ENCODE measurements at regions not wholly inside any gene's neighbourhood (a gene's known extent, or its start where the extent isn't known, plus 50 kb on each side); places are given as distances from the start of the nearest gene placed in this dataset.

DNA sequence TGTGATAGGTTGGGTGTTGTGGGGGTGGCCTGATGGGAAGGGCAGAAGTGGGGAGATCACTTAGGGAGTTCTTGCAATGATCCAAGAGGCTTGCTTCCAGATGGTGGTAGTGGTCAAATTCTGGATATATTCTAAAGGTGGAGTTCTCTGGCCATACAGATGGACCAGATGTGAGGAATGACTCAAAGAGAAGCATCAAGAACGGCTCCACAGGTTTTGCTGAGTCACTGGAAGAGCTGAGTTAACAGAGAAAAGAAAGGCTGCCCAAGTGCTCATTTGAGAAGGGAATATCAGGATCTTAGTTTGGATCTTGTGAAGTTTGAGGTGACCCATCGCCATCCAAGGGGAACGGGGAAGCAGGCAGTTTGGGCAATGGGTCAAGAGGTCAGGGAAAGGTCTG lies 192.9 kb upstream of the GALNT2 start:
- DNase-seq (ENCODE audit: extremely low spot score) = no peak
- no peak for TF ChIP-seq EP300 (IDR thresholded peaks at IDR 0.05)
- no peak for TF ChIP-seq CTCF (IDR thresholded peaks at IDR 0.05)
- TF ChIP-seq POLR2AphosphoS5 (IDR thresholded peaks at IDR 0.05) = no peak
- TF ChIP-seq POLR2A (IDR thresholded peaks at IDR 0.05; ENCODE audit: low read depth) = no peak
- Histone ChIP-seq H3K4me3 (no peak overlapping the region), H3K27me3 (no peaks in the 10 kb centered on the region), H3K27ac (replicated peaks in 1 of 4) (no peak overlapping the region), H3K9me3 (no peaks in the 10 kb centered on the region), H3K36me3 (no peaks in the 10 kb centered on the region), H3K4me1 (peaks cover 4 to 54% (median 40%) of the 10 kb centered on the region in 4 donors)
- intact Hi-C loops (cut with DNase I) = no loop called here
- WGBS = 78% methylated on average over 3 of the region's 3 CpGs

- Histone ChIP-seq H3K4me3 (no peak overlapping the region), H3K9me3 (no peaks in the 10 kb centered on the region), H3K27ac (replicated peaks in 1 of 4) (no peak overlapping the region), H3K27me3 (no peaks in the 10 kb centered on the region), H3K36me3 (no peaks in the 10 kb centered on the region), H3K4me1 (peaks cover 7 to 54% (median 40%) of the 10 kb centered on the region in 4 donors)
- WGBS = 79% methylated on average over 2 of the region's 2 CpGs
- no peak for TF ChIP-seq POLR2AphosphoS5 (IDR thresholded peaks at IDR 0.05)
- DNase-seq (ENCODE audit: extremely low spot score) = no peak
- intact Hi-C loops (cut with DNase I) = no loop called here
Observed at GRCh38 chr1:229874609-229875008, 192.4 kb upstream of the GALNT2 start.

- no peaks in the 10 kb centered on the region for H3K27me3 ChIP-seq
Observed at GRCh38 chr1:229875086-229875485, 192.0 kb upstream of the GALNT2 start.

DNA sequence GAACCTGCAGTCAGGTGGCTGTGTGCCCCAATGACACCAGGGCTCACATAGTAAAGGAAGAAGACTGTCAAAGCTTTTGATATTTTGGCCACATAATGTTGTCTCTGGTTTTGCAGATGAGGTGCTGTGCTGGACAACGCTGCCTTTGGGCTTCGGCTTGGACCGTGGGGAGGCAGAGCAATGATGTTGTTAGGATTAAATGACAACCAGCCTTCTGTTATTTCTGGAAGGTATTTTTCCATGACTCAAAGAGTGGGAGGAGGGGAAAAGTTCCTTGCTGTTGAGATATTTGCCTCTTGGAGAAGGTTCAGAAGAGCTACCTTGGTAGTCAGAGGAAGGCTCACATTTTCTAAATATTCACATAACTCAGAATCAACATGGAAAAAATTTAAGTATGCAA lies 187.3 kb upstream of the GALNT2 start:
- no peaks in the 10 kb centered on the region for H3K27me3 ChIP-seq
- H3K4me1 ChIP-seq = peaks cover 13 to 59% (median 42%) of the 10 kb centered on the region in 4 donors
- WGBS = 30% methylated on average over 3 of the region's 3 CpGs
- no peak overlapping the region for H3K4me3 ChIP-seq
- intact Hi-C loops (cut with DNase I) = loop anchor here (10.0 kb wide), 1 partner anchor 185 kb away; the partner anchor contains the start of gene GALNT2
- H3K36me3 ChIP-seq = no peaks in the 10 kb centered on the region
- peak; percentile 24 for TF ChIP-seq EP300 (IDR thresholded peaks at IDR 0.05)
- no peak for TF ChIP-seq CTCF (IDR thresholded peaks at IDR 0.05)
- no peak for TF ChIP-seq POLR2A (IDR thresholded peaks at IDR 0.05; ENCODE audit: low read depth)
- peak; percentile 51 to 65 for TF ChIP-seq POLR2AphosphoS5 (IDR thresholded peaks at IDR 0.05)
- peak overlapping the region; percentile 57 to 76 (median 72) for H3K27ac ChIP-seq (replicated peaks in 1 of 4)
- DNase-seq (ENCODE audit: extremely low spot score) = peak; percentile 70
- no peaks in the 10 kb centered on the region for H3K9me3 ChIP-seq

More at GRCh38 chr1:229875086-229875485, 192.0 kb upstream of the GALNT2 start:
- no peak overlapping the region for H3K4me3 ChIP-seq
- H3K36me3 ChIP-seq = no peaks in the 10 kb centered on the region
- no peak overlapping the region for H3K27ac ChIP-seq (replicated peaks in 1 of 4)
- intact Hi-C loops (cut with DNase I) = no loop called here
- H3K9me3 ChIP-seq = no peaks in the 10 kb centered on the region
- H3K4me1 ChIP-seq = peaks cover 12 to 54% (median 40%) of the 10 kb centered on the region in 4 donors
- TF ChIP-seq EP300 (IDR thresholded peaks at IDR 0.05) = no peak
- no peak for TF ChIP-seq POLR2A (IDR thresholded peaks at IDR 0.05; ENCODE audit: low read depth)
- DNase-seq (ENCODE audit: extremely low spot score) = no peak
- 92% methylated on average over 4 of the region's 4 CpGs for WGBS

DNA sequence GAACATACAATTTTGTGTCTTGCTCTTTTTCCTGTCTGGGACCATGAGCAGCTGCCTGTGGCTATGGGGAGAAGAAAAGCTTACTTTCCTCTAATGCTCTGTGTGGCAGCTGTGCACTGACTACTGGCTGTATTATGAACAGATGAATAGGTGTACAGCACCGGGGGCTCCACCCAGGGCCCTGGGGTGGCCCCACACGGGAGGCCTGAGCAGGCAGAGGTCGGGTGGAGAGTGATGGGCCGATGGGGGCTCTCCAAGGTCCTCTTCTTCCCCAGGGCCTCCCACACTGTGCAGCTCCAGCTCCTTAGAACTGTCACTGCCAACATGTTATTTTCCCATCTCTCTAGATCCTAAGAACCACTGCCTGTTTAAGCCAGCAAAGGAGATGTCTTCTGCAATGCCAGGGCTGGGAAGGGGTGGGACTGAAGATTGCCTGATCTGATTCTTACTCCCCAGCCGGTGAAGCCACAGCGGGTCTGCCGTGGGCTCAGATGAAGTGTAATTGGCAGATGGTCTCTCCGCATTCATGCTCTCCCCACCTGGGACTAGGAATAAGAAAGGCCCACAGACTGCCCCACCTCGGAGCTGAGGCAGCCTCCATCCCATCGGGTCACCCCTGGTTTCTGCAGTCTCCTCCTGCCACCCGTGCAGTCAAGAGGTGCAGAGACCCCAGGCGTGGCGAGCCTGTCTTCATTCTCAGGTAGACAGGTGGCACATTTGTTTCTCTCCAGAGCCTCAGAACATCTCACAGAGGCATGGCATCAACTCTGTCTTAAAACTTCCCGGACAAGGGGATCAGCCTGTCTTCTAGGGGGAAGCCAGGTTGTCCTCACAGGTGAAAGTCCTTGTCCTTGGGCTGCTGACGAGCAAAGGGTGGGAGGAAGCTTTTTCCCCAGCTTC lies 186.5 kb upstream of the GALNT2 start:
- TF ChIP-seq EP300 (IDR thresholded peaks at IDR 0.05) (no peak), CTCF (IDR thresholded peaks at IDR 0.05) (no peak), POLR2AphosphoS5 (IDR thresholded peaks at IDR 0.05) (no peak)
- Histone ChIP-seq H3K4me3 (no peak overlapping the region), H3K4me1 (peaks cover 13 to 61% (median 40%) of the 10 kb centered on the region in 4 donors), H3K27me3 (no peaks in the 10 kb centered on the region), H3K36me3 (no peaks in the 10 kb centered on the region), H3K27ac (replicated peaks in 1 of 4) (peak overlapping the region; percentile 57 to 76 (median 72)), H3K9me3 (no peaks in the 10 kb centered on the region)
- intact Hi-C loops (cut with DNase I) = loop anchor here (10.0 kb wide), 1 partner anchor 184 kb away; the partner anchor contains the start of gene GALNT2
- WGBS = 74% methylated on average over 9 of the region's 15 CpGs
- peak; percentile 82 for DNase-seq (ENCODE audit: extremely low spot score)

Measured in esophagus muscularis mucosa (tissue), 4 donors.